Neural progenitor cell (in vitro differentiated cells): ENCODE measurements at regions not wholly inside any gene's neighbourhood (a gene's known extent, or its start where the extent isn't known, plus 50 kb on each side); places are given as distances from the start of the nearest gene placed in this dataset.

Source experiments
- DNase-seq: peaks from one replicate; pipeline ENCODE4 v3.0.0-alpha.2; 2016; ENCODE audit warnings: low spot score
- H2AFZ ChIP-seq: fragments of 200-600 bp; sonication (generic); replicated peaks from 2 replicates; pipeline ENCODE4 v1.6.1; 2016; ENCODE audit warnings: antibody characterized with exemption
- H3F3A ChIP-seq: fragments of 200-600 bp; sonication (generic); 2 replicates; pipeline ENCODE4 v1.6.1; 2016; ENCODE audit warnings: antibody characterized with exemption, low read depth
- H3K27ac ChIP-seq: fragments of 200-600 bp; sonication (generic); 2 replicates; pipeline ENCODE4 v1.5.1; 2016; ENCODE audit warnings: mild to moderate bottlenecking
- H3K27me3 ChIP-seq: fragments of 200-600 bp; sonication (generic); 2 replicates; pipeline ENCODE4 v1.6.1; 2016; ENCODE audit warnings: mild to moderate bottlenecking, moderate library complexity
- H3K36me3 ChIP-seq: fragments of 200-600 bp; sonication (generic); 2 replicates; pipeline ENCODE4 v1.5.1; 2016
- H3K4me1 ChIP-seq: fragments of 200-600 bp; sonication (generic); 2 replicates; pipeline ENCODE4 v1.6.1; 2016; ENCODE audit warnings: mixed run types
- H3K4me2 ChIP-seq: fragments of 200-600 bp; sonication (generic); 2 replicates; pipeline ENCODE4 v1.6.1; 2016
- H3K4me3 ChIP-seq: fragments of 200-600 bp; sonication (generic); 2 replicates; pipeline ENCODE4 v1.5.1; 2016
- H3K79me2 ChIP-seq: fragments of 200-600 bp; sonication (generic); 2 replicates; pipeline ENCODE4 v1.6.1; 2016; ENCODE audit warnings: low read depth
- H3K9ac ChIP-seq: fragments of 200-600 bp; sonication (generic); 2 replicates; pipeline ENCODE4 v1.6.1; 2016
- H3K9me3 ChIP-seq: fragments of 200-600 bp; sonication (generic); 2 replicates; pipeline ENCODE4 v1.5.1; 2016; ENCODE audit warnings: low read depth
- H4K20me1 ChIP-seq: fragments of 200-600 bp; sonication (generic); 2 replicates; pipeline ENCODE4 v1.6.1; 2016; ENCODE audit warnings: low read depth
- H3K27ac Mint-ChIP-seq: 3 replicates; pipeline ENCODE4 v1.8.0; 2021; ENCODE audit warnings: mixed read lengths
- H3K27me3 Mint-ChIP-seq: 2 replicates; pipeline ENCODE4 v1.8.0; 2022; ENCODE audit warnings: low read depth, mild to moderate bottlenecking, inconsistent platforms, moderate library complexity, mixed read lengths; ENCODE audit not compliant: insufficient read depth
- H3K36me3 Mint-ChIP-seq: 3 replicates; pipeline ENCODE4 v1.8.0; 2021; ENCODE audit warnings: mixed read lengths
- H3K4me1 Mint-ChIP-seq: 3 replicates; pipeline ENCODE4 v1.8.0; 2021; ENCODE audit warnings: mixed read lengths
- H3K4me3 Mint-ChIP-seq: 3 replicates; pipeline ENCODE4 v1.8.0; 2021; ENCODE audit warnings: mild to moderate bottlenecking, moderate library complexity, mixed read lengths
- H3K9me3 Mint-ChIP-seq: 3 replicates; pipeline ENCODE4 v1.8.0; 2020; ENCODE audit warnings: mixed read lengths
- EZH2 ChIP-seq: fragments of 200-600 bp; sonication (generic); IDR thresholded peaks from 2 replicates; pipeline ENCODE4 v1.6.1; 2017; ENCODE audit warnings: antibody characterized with exemption, mild to moderate bottlenecking, moderate library complexity
- EZH2phosphoT487 ChIP-seq: fragments of 200-600 bp; sonication (generic); IDR thresholded peaks from 2 replicates; pipeline ENCODE4 v1.6.1; 2017; ENCODE audit warnings: antibody characterized with exemption
- TF ChIP-seq, protein P1 (sequence below): fragments of 200-600 bp; sonication (generic); IDR thresholded peaks from 2 replicates; pipeline ENCODE4 v1.5.1; 2017; ENCODE audit warnings: antibody characterized with exemption, mild to moderate bottlenecking

DNA sequence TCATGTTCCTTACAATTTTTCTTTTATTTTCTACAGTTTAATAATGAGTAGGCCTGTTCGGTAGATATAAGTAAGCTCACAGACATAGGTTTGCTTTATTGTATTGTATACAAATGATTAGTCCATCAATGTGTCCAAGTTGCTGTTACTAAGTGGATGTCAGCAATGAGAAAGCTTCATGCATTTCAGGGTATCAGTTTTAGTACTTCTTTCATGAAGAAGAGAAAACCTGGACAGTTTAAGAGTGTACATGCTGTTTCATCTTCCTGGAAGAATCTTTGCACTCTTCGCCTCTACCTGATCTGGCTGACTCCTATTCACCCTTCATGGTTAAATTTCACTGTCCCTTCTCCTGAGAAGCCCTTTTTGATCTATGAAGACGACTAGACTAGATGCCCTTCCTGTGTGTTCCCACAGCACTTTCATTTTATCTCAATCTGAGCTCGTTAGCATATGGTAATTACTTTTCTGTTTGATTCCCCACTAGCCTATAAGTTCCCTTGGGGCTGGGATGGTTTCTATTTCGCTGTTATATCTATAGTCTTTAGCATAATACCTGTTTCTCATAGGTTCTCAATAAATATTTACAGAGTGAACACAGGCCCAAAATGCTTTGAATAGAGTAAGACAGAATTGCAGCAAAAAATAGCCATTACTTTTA is 70.7 kb downstream of the CETN3 start:
- Histone ChIP-seq H3K9ac (no peak overlapping the region), H3F3A (no peaks in the 10 kb centered on the region), H3K4me2 (no peak overlapping the region), H3K9me3 (no peaks in the 10 kb centered on the region), H2AFZ (no peak overlapping the region), H3K27me3 (no peaks in the 10 kb centered on the region), H3K4me3 (no peak overlapping the region), H4K20me1 (no peaks in the 10 kb centered on the region), H3K79me2 (no peaks in the 10 kb centered on the region), H3K27ac (no peak overlapping the region), H3K36me3 (no peaks in the 10 kb centered on the region), H3K4me1 (no peaks in the 10 kb centered on the region)
- Mint-ChIP-seq H3K4me3 (no peak overlapping the region), H3K36me3 (no peaks in the 10 kb centered on the region), H3K27me3 (no peaks in the 10 kb centered on the region), H3K27ac (no peak overlapping the region), H3K4me1 (no peaks in the 10 kb centered on the region), H3K9me3 (no peaks in the 10 kb centered on the region)
- no peak for TF ChIP-seq EZH2phosphoT487
- TF ChIP-seq, protein P1, sequence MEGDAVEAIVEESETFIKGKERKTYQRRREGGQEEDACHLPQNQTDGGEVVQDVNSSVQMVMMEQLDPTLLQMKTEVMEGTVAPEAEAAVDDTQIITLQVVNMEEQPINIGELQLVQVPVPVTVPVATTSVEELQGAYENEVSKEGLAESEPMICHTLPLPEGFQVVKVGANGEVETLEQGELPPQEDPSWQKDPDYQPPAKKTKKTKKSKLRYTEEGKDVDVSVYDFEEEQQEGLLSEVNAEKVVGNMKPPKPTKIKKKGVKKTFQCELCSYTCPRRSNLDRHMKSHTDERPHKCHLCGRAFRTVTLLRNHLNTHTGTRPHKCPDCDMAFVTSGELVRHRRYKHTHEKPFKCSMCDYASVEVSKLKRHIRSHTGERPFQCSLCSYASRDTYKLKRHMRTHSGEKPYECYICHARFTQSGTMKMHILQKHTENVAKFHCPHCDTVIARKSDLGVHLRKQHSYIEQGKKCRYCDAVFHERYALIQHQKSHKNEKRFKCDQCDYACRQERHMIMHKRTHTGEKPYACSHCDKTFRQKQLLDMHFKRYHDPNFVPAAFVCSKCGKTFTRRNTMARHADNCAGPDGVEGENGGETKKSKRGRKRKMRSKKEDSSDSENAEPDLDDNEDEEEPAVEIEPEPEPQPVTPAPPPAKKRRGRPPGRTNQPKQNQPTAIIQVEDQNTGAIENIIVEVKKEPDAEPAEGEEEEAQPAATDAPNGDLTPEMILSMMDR = no peak
- TF ChIP-seq EZH2 = no peak
- no peak for DNase-seq

DNA sequence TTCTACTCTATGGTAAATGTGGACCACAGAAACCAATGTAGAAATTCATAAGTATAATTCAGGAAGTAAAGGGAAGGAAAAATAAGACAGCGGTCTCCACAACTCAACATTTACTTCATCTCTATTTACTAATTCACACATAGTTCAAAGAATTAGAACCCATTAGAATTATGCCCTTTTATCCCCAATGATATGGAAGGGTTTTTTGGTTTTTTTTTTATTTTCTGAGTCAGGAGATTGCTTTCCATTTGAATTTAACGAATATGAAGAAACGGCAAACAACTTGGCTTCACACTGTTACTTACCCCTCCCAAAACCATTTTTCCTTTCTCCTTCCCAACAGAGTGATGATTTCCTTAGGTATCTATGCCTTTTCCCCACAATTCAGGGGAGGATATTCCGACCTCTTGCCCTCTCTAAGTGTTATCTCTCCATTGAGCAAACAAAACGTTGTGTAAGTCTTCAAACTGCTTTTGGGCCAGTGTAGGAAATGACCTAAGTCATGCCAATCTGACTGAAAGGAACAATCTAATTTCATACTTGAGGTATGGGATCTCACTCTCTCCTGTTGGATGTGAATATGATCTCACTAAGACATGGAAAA is 72.0 kb downstream of the CETN3 start:
- Mint-ChIP-seq H3K9me3 (no peaks in the 10 kb centered on the region), H3K36me3 (no peaks in the 10 kb centered on the region), H3K27me3 (no peaks in the 10 kb centered on the region), H3K27ac (no peak overlapping the region), H3K4me1 (no peaks in the 10 kb centered on the region), H3K4me3 (no peak overlapping the region)
- Histone ChIP-seq H3K27ac (no peak overlapping the region), H3K27me3 (no peaks in the 10 kb centered on the region), H3K9me3 (no peaks in the 10 kb centered on the region), H3K9ac (no peak overlapping the region), H3K4me2 (no peak overlapping the region), H3K4me3 (no peak overlapping the region), H3F3A (no peaks in the 10 kb centered on the region), H2AFZ (no peak overlapping the region), H3K4me1 (no peaks in the 10 kb centered on the region), H3K79me2 (no peaks in the 10 kb centered on the region), H4K20me1 (no peaks in the 10 kb centered on the region), H3K36me3 (no peaks in the 10 kb centered on the region)
- DNase-seq = no peak
- TF ChIP-seq, protein P1 = no peak
- no peak for TF ChIP-seq EZH2
- TF ChIP-seq EZH2phosphoT487 = no peak

GRCh38 chr5:90336752-90337151 is 72.8 kb downstream of the CETN3 start:
- Histone ChIP-seq H3K4me1 (no peaks in the 10 kb centered on the region), H3K9me3 (no peaks in the 10 kb centered on the region)

More at GRCh38 chr5:90336752-90337151, 72.8 kb downstream of the CETN3 start:
- no peaks in the 10 kb centered on the region for H3K79me2 ChIP-seq
- no peaks in the 10 kb centered on the region for H3K4me1 Mint-ChIP-seq
- no peaks in the 10 kb centered on the region for H3K36me3 Mint-ChIP-seq
- H3F3A ChIP-seq = no peaks in the 10 kb centered on the region
- H3K4me3 ChIP-seq = no peak overlapping the region
- H2AFZ ChIP-seq = no peak overlapping the region
- no peak overlapping the region for H3K9ac ChIP-seq
- no peaks in the 10 kb centered on the region for H3K9me3 Mint-ChIP-seq
- no peak overlapping the region for H3K27ac Mint-ChIP-seq
- no peaks in the 10 kb centered on the region for H3K27me3 Mint-ChIP-seq
- no peak overlapping the region for H3K4me3 Mint-ChIP-seq
- no peaks in the 10 kb centered on the region for H4K20me1 ChIP-seq
- H3K36me3 ChIP-seq = no peaks in the 10 kb centered on the region
- H3K27ac ChIP-seq = no peak overlapping the region
- DNase-seq = no peak
- H3K4me2 ChIP-seq = no peak overlapping the region
- TF ChIP-seq EZH2 (no peak), EZH2phosphoT487 (no peak)
- TF ChIP-seq, protein P1 = no peak
- H3K27me3 ChIP-seq = no peaks in the 10 kb centered on the region
